ENCODE measurements at regions not wholly inside any gene's neighbourhood (a gene's known extent, or its start where the extent isn't known, plus 50 kb on each side); places are given as distances from the start of the nearest gene placed in this dataset.
"Not testable (repeated sequence)": the region's sequence is repeated elsewhere in the genome, so short reads cannot be mapped to it uniquely, and the experiment has no call there.

GRCh38 chr7:29619111-29619510 is 55.5 kb downstream of the PRR15 start:
- DNase-seq (ENCODE audit: low spot score) (no peak), ATAC-seq (no peak)

GRCh38 chr7:29619848-29620555 is 56.4 kb downstream of the PRR15 start:
- DNase-seq (ENCODE audit: low spot score) (no peak), ATAC-seq (no peak)

- DNase-seq (ENCODE audit: low spot score) (no peak), ATAC-seq (no peak)
These were observed 56.9 kb downstream of the PRR15 start for GRCh38 chr7:29620556-29620930.

- DNase-seq (ENCODE audit: low spot score) (no peak), ATAC-seq (no peak)
These were observed 59.0 kb downstream of the PRR15 start for GRCh38 chr7:29622335-29623265.

- DNase-seq (ENCODE audit: low spot score) (no peak), ATAC-seq (no peak)
These were observed 60.3 kb downstream of the PRR15 start for GRCh38 chr7:29623973-29624372.

GRCh38 chr7:29626730-29627129 is 63.1 kb downstream of the PRR15 start:
- no peak for ATAC-seq
- no peak for DNase-seq (ENCODE audit: low spot score)

GRCh38 chr7:29627631-29628030 is 64.0 kb downstream of the PRR15 start:
- ATAC-seq (no peak), DNase-seq (ENCODE audit: low spot score) (no peak)

- no peak for ATAC-seq
- no peak for DNase-seq (ENCODE audit: low spot score)
These were observed 65.9 kb downstream of the PRR15 start for GRCh38 chr7:29629507-29629906.

GRCh38 chr7:29635067-29636008 is 71.7 kb downstream of the PRR15 start:
- ATAC-seq, result peak; percentile 80
- DNase-seq (ENCODE audit: low spot score), result not testable (repeated sequence)

GRCh38 chr7:29636009-29636351 is 72.3 kb downstream of the PRR15 start:
- no peak for DNase-seq (ENCODE audit: low spot score)
- no peak for ATAC-seq

- no peak for DNase-seq (ENCODE audit: low spot score)
- no peak for ATAC-seq
These were observed 73.7 kb downstream of the PRR15 start for GRCh38 chr7:29637374-29637773.

GRCh38 chr7:29638841-29639240 is 75.2 kb downstream of the PRR15 start:
- ATAC-seq; DNase-seq (ENCODE audit: low spot score): not testable (repeated sequence)

GRCh38 chr7:29639386-29639785 is 75.8 kb downstream of the PRR15 start:
- DNase-seq (ENCODE audit: low spot score), result no peak
- no peak for ATAC-seq

GRCh38 chr7:29639886-29640595 is 76.4 kb downstream of the PRR15 start:
- no peak for ATAC-seq
- no peak for DNase-seq (ENCODE audit: low spot score)

- ATAC-seq (no peak), DNase-seq (ENCODE audit: low spot score) (no peak)
These were observed 78.0 kb downstream of the PRR15 start for GRCh38 chr7:29641651-29642050.

GRCh38 chr7:29642494-29643155 is 79.0 kb downstream of the PRR15 start:
- DNase-seq (ENCODE audit: low spot score) (no peak), ATAC-seq (no peak)

GRCh38 chr7:29646116-29646515 is 82.5 kb downstream of the PRR15 start:
- ATAC-seq; DNase-seq (ENCODE audit: low spot score): not testable (repeated sequence)

GRCh38 chr7:29647020-29647654 is 83.5 kb downstream of the PRR15 start:
- DNase-seq (ENCODE audit: low spot score) (no peak), ATAC-seq (no peak)

GRCh38 chr7:29647691-29648210 is 84.1 kb downstream of the PRR15 start:
- ATAC-seq; DNase-seq (ENCODE audit: low spot score): not testable (repeated sequence)

Data from left lobe of liver (tissue), 2 donors.